Gastroesophageal sphincter (tissue), 4 donors: ENCODE measurements at regions not wholly inside any gene's neighbourhood (a gene's known extent, or its start where the extent isn't known, plus 50 kb on each side); places are given as distances from the start of the nearest gene placed in this dataset.
A peak's percentile ranks its signal among the peaks of the same experiment; 100 is the strongest.

ENCODE experiments used
- ATAC-seq: fragments of 150-250 bp; one replicate; pipeline ENCODE4 v1.9.1; 2016; ENCODE audit warnings: mild to moderate bottlenecking, moderate library complexity
- H3K27ac ChIP-seq, 4 donors: fragments of 200-600 bp; sonication (generic) in 3 of 4; 1 replicate in 3 of 4; 2 replicates in 1 of 4; pipeline ENCODE4 v1.5.1; 2016 to 2019
- H3K27me3 ChIP-seq: fragments of 200-600 bp; sonication (generic); one replicate; pipeline ENCODE4 v1.5.1; 2019
- H3K36me3 ChIP-seq, 2 donors: fragments of 200-600 bp; sonication (generic); one replicate each; pipeline ENCODE4 v1.5.1; 2019; ENCODE audit warnings: control low read depth in 1 of 2
- H3K4me1 ChIP-seq, 3 donors: fragments of 200-600 bp; sonication (generic); 1 replicate in 2 of 3; 2 replicates in 1 of 3; pipeline ENCODE4 v1.5.1; 2016 to 2019; ENCODE audit warnings: control low read depth in 2 of 3
- H3K4me3 ChIP-seq, 2 donors: fragments of 200-600 bp; sonication (generic); one replicate each; pipeline ENCODE4 v1.5.1; 2019; ENCODE audit warnings: mild to moderate bottlenecking in 1 of 2, moderate library complexity in 1 of 2
- H3K9me3 ChIP-seq, 3 donors: fragments of 200-600 bp; sonication (generic); one replicate each; pipeline ENCODE4 v1.5.1; 2017 to 2019; ENCODE audit warnings: control low read depth in 2 of 3
- EP300 ChIP-seq: sonication (generic); formaldehyde crosslinking; IDR thresholded peaks from one replicate; pipeline ENCODE4 v1.6.1; 2017; ENCODE audit warnings: antibody characterized with exemption, mild to moderate bottlenecking
- POLR2A ChIP-seq, 2 donors: fragments of 450-650 bp; IDR thresholded peaks; one replicate each; pipeline ENCODE4 v1.6.1; 2017; ENCODE audit warnings: antibody characterized with exemption in 2 of 2, mild to moderate bottlenecking in 2 of 2, moderate library complexity in 1 of 2
- POLR2AphosphoS5 ChIP-seq: sonication (generic); formaldehyde crosslinking; IDR thresholded peaks from one replicate; pipeline ENCODE4 v1.6.1; 2017; ENCODE audit warnings: antibody characterized with exemption
- WGBS, 2 donors: methylation state at CpG; one replicate each; pipeline ENCODE4 v1.1.5; 2018; ENCODE audit warnings: low coverage in 1 of 2; 5-methylcytosine and 5-hydroxymethylcytosine counted together
- TF ChIP-seq, protein P1 (sequence below), 4 experiments: fragments of 200-600 bp in 2 of 4; fragments of 450-650 bp in 2 of 4; sonication (generic) in 1 of 4; IDR thresholded peaks; one replicate each; pipeline ENCODE4 v1.5.1; 2017 to 2019; ENCODE audit warnings: antibody characterized with exemption in 4 of 4, mild to moderate bottlenecking in 2 of 4, moderate library complexity in 2 of 4

GRCh38 chr6:73969971-73970970 is 274.3 kb downstream of the CD109 start:
- ATAC-seq = no peak

DNA sequence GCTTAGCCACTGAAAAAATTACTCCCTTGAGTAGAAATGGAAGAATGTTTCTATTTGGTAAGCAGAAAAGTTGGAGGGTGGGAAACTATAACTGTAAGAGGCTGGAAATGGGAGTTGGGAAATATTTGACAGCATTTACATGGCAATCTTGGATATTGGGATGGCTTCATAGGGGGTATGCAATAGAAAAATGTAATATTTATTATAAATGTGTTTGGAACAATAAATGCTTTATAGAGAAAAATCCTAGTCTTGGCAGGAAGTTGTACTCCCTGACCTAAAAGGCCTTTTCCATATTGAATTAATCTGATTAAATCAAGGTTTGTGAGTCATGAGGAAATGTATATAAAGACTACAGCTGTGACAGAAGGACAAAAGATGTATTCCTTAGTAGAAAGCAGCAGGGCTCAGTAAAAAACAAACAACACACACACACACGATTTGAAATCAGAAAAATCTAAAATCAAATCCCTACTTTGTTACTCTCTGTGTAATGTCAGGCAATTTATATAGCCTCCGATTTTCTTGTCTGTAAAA is 272.3 kb downstream of the CD109 start:
- Histone ChIP-seq H3K27ac (no peak overlapping the region), H3K4me1 (peaks cover 0 to 13% (median 4%) of the 10 kb centered on the region in 3 donors), H3K27me3 (no peaks in the 10 kb centered on the region), H3K9me3 (no peaks in the 10 kb centered on the region), H3K4me3 (no peak overlapping the region), H3K36me3 (no peaks in the 10 kb centered on the region)
- no peak for TF ChIP-seq POLR2A (IDR thresholded peaks at IDR 0.05)
- TF ChIP-seq, protein P1, sequence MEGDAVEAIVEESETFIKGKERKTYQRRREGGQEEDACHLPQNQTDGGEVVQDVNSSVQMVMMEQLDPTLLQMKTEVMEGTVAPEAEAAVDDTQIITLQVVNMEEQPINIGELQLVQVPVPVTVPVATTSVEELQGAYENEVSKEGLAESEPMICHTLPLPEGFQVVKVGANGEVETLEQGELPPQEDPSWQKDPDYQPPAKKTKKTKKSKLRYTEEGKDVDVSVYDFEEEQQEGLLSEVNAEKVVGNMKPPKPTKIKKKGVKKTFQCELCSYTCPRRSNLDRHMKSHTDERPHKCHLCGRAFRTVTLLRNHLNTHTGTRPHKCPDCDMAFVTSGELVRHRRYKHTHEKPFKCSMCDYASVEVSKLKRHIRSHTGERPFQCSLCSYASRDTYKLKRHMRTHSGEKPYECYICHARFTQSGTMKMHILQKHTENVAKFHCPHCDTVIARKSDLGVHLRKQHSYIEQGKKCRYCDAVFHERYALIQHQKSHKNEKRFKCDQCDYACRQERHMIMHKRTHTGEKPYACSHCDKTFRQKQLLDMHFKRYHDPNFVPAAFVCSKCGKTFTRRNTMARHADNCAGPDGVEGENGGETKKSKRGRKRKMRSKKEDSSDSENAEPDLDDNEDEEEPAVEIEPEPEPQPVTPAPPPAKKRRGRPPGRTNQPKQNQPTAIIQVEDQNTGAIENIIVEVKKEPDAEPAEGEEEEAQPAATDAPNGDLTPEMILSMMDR (IDR thresholded peaks at IDR 0.05) = no peak
- TF ChIP-seq POLR2AphosphoS5 = no peak
- no peak for TF ChIP-seq EP300
- ATAC-seq = no peak
- 19 to 71% methylated on average over 2 of the region's 2 CpGs for WGBS, 2 donors

More at GRCh38 chr6:73969971-73970970, 274.3 kb downstream of the CD109 start:
- no peak for TF ChIP-seq POLR2AphosphoS5
- TF ChIP-seq, protein P1 (IDR thresholded peaks at IDR 0.05) = peak; percentile 53 to 72 (median 62)
- Histone ChIP-seq H3K9me3 (no peaks in the 10 kb centered on the region), H3K4me3 (no peak overlapping the region), H3K36me3 (no peaks in the 10 kb centered on the region), H3K4me1 (peaks cover 0 to 9% (median 4%) of the 10 kb centered on the region in 3 donors), H3K27me3 (no peaks in the 10 kb centered on the region), H3K27ac (no peak overlapping the region)
- 49 to 59% methylated on average over 7 of the region's 7 CpGs for WGBS, 2 donors

- peaks cover 0 to 13% (median 4%) of the 10 kb centered on the region in 3 donors for H3K4me1 ChIP-seq
- H3K27me3 ChIP-seq = no peaks in the 10 kb centered on the region
- no peak overlapping the region for H3K27ac ChIP-seq
- ATAC-seq = no peak
- WGBS, 2 donors = 0% methylated on average over 1 of the region's 1 CpG; no CpG with 5 or more reads in 1 of the 2 donors
- no peak for TF ChIP-seq POLR2AphosphoS5
- TF ChIP-seq, protein P1 (IDR thresholded peaks at IDR 0.05) = no peak
- no peak for TF ChIP-seq POLR2A (IDR thresholded peaks at IDR 0.05)
- no peak for TF ChIP-seq EP300
- no peaks in the 10 kb centered on the region for H3K9me3 ChIP-seq
- no peaks in the 10 kb centered on the region for H3K36me3 ChIP-seq
- no peak overlapping the region for H3K4me3 ChIP-seq
These were observed 269.6 kb downstream of the CD109 start for GRCh38 chr6:73965539-73966029.

DNA sequence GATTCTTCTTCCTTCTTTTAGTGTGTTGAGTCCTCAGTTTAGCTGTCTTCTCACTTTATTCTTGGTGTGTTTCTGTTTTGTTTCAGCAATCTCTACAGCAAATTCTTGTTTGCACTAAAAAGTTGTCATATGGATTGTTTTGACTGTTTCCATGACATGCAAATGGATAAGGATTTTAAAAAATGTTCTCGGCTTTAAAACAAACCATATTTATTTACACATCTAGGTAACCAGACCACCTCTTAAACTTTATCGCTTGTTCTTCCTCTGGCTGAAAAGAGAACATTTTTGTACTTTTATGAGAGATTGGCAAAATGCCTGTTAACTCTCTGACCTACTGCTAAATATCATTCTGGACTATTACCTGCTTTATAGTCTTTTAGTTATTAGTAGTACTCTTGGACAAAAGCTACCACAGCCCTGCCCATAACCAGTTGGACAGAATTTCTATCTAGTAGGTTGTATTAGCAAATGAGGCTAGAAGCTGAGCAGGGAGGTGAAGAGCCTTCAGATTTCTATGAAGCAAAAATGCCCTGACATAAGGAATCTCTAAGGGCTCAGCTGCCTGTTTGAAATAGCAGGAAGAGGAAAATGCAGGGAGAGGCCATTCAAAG is 268.3 kb downstream of the CD109 start:
- no peak for ATAC-seq
- TF ChIP-seq, protein P1 (IDR thresholded peaks at IDR 0.05) = no peak
- TF ChIP-seq POLR2A (IDR thresholded peaks at IDR 0.05) (no peak), POLR2AphosphoS5 (no peak), EP300 (no peak)
- no peak overlapping the region for H3K27ac ChIP-seq
- H3K9me3 ChIP-seq = no peaks in the 10 kb centered on the region
- 13 to 29% methylated on average over 1 to 2 of the region's 2 CpGs for WGBS, 2 donors
- no peak overlapping the region for H3K4me3 ChIP-seq
- H3K27me3 ChIP-seq = no peaks in the 10 kb centered on the region
- H3K4me1 ChIP-seq = peaks cover 0 to 5% (median 0%) of the 10 kb centered on the region in 3 donors
- H3K36me3 ChIP-seq = no peaks in the 10 kb centered on the region
